OCI-LY1 (cell line): ENCODE measurements at regions not wholly inside any gene's neighbourhood (a gene's known extent, or its start where the extent isn't known, plus 50 kb on each side); places are given as distances from the start of the nearest gene placed in this dataset.

ENCODE experiments used
- H2AFZ ChIP-seq: fragments of 200-600 bp; sonication (generic), shearing (Covaris generic); 2 replicates; pipeline ENCODE4 v1.6.0; 2014; ENCODE audit warnings: antibody characterized with exemption, mild to moderate bottlenecking, low read length
- H3F3A ChIP-seq: fragments of 200-600 bp; sonication (generic), shearing (Covaris generic); 2 replicates; pipeline ENCODE4 v1.6.0; 2014; ENCODE audit warnings: mild to moderate bottlenecking, antibody characterized with exemption, low read length, moderate library complexity; ENCODE audit not compliant: insufficient read depth
- H3K27ac ChIP-seq: fragments of 200-600 bp; sonication (generic); 2 replicates; pipeline ENCODE4 v1.5.1; 2014; ENCODE audit warnings: low read length, mixed run types, mild to moderate bottlenecking, low read depth; ENCODE audit not compliant: poor library complexity, severe bottlenecking
- H3K27me3 ChIP-seq: fragments of 200-600 bp; sonication (generic); 2 replicates; pipeline ENCODE4 v1.6.0; 2014; ENCODE audit warnings: antibody characterized with exemption, mild to moderate bottlenecking, low read length, moderate library complexity; ENCODE audit not compliant: insufficient read depth
- H3K36me3 ChIP-seq: fragments of 200-600 bp; sonication (generic); 2 replicates; pipeline ENCODE4 v1.6.1; 2014; ENCODE audit warnings: mild to moderate bottlenecking, antibody characterized with exemption, low read length, moderate library complexity, mixed read lengths; ENCODE audit not compliant: insufficient read depth
- H3K4me1 ChIP-seq: fragments of 200-600 bp; sonication (generic); 2 replicates; pipeline ENCODE4 v1.5.1; 2014; ENCODE audit warnings: mild to moderate bottlenecking, low read length, moderate library complexity; ENCODE audit not compliant: insufficient read depth, severe bottlenecking
- H3K4me2 ChIP-seq: fragments of 200-600 bp; sonication (generic), shearing (Covaris generic); 2 replicates; pipeline ENCODE4 v1.6.1; 2014; ENCODE audit warnings: low read length
- H3K4me3 ChIP-seq: fragments of 200-600 bp; sonication (generic); 2 replicates; pipeline ENCODE4 v1.5.1; 2014; ENCODE audit warnings: low read length, low read depth, mild to moderate bottlenecking, mixed read lengths; ENCODE audit not compliant: poor library complexity, severe bottlenecking
- H3K79me2 ChIP-seq: fragments of 200-600 bp; shearing (Covaris generic); 2 replicates; pipeline ENCODE4 v1.6.1; 2016; ENCODE audit warnings: mixed run types, low read length, mixed read lengths; ENCODE audit not compliant: insufficient read depth
- H3K9ac ChIP-seq: fragments of 200-600 bp; sonication (generic), shearing (Covaris generic); 2 replicates; pipeline ENCODE4 v1.6.1; 2014; ENCODE audit warnings: mild to moderate bottlenecking, low read length, mixed read lengths
- H3K9me2 ChIP-seq: fragments of 200-600 bp; sonication (generic), shearing (Covaris generic); 2 replicates; pipeline ENCODE4 v1.6.1; 2014; ENCODE audit warnings: low read depth, mild to moderate bottlenecking, low read length, mixed read lengths
- H3K9me3 ChIP-seq: fragments of 200-600 bp; shearing (Covaris generic); 2 replicates; pipeline ENCODE4 v1.6.1; 2014; ENCODE audit warnings: low read length, mixed read lengths
- H4K20me1 ChIP-seq: fragments of 200-600 bp; sonication (generic), shearing (Covaris generic); 2 replicates; pipeline ENCODE4 v1.6.0; 2016; ENCODE audit warnings: mild to moderate bottlenecking, low read length; ENCODE audit not compliant: insufficient read depth
- EZH2 ChIP-seq: fragments of 200-600 bp; sonication (generic), shearing (Covaris generic); IDR thresholded peaks from 2 replicates; pipeline ENCODE4 v1.8.0; 2017; ENCODE audit warnings: borderline replicate concordance, mixed run types, mild to moderate bottlenecking, antibody characterized with exemption, low read length, moderate library complexity, mixed read lengths
- TF ChIP-seq, protein P1 (sequence below): fragments of 200-600 bp; sonication (generic), shearing (Covaris generic); IDR thresholded peaks from 2 replicates; pipeline ENCODE4 v1.5.1; 2017; ENCODE audit warnings: mild to moderate bottlenecking, antibody characterized with exemption, low read length, moderate library complexity, mixed read lengths

DNA sequence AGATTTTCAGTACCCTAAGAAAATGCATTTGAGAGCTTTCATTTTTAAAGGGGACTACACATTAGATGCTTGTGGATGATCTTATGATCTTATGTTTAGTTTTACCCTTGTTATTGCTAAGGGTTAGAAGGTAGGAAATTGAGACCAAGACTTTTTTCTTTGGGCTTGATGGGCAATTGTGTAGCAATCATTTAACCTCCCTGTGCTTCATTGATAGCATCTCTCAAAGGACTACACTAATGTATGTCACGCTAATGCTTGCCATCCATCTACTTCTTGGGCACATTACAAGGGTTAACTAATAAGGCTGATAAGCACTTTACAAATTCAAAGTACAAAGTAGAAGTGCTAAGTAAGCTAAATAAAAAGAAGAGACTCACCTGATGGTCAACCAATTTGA is 189.3 kb upstream of the LRP1B start:
- H3K9ac ChIP-seq: no peak overlapping the region
- H3K27me3 ChIP-seq: no peaks in the 10 kb centered on the region
- H3K9me3 ChIP-seq: no peaks in the 10 kb centered on the region
- H3K4me2 ChIP-seq: no peak overlapping the region
- H2AFZ ChIP-seq: no peak overlapping the region
- H3K79me2 ChIP-seq: no peaks in the 10 kb centered on the region
- TF ChIP-seq, protein P1, sequence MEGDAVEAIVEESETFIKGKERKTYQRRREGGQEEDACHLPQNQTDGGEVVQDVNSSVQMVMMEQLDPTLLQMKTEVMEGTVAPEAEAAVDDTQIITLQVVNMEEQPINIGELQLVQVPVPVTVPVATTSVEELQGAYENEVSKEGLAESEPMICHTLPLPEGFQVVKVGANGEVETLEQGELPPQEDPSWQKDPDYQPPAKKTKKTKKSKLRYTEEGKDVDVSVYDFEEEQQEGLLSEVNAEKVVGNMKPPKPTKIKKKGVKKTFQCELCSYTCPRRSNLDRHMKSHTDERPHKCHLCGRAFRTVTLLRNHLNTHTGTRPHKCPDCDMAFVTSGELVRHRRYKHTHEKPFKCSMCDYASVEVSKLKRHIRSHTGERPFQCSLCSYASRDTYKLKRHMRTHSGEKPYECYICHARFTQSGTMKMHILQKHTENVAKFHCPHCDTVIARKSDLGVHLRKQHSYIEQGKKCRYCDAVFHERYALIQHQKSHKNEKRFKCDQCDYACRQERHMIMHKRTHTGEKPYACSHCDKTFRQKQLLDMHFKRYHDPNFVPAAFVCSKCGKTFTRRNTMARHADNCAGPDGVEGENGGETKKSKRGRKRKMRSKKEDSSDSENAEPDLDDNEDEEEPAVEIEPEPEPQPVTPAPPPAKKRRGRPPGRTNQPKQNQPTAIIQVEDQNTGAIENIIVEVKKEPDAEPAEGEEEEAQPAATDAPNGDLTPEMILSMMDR: no peak
- TF ChIP-seq EZH2: no peak
- no peaks in the 10 kb centered on the region for H4K20me1 ChIP-seq
- no peak overlapping the region for H3K4me3 ChIP-seq
- no peaks in the 10 kb centered on the region for H3K4me1 ChIP-seq
- H3K36me3 ChIP-seq: no peaks in the 10 kb centered on the region
- no peaks in the 10 kb centered on the region for H3K9me2 ChIP-seq
- no peaks in the 10 kb centered on the region for H3F3A ChIP-seq
- no peak overlapping the region for H3K27ac ChIP-seq

DNA sequence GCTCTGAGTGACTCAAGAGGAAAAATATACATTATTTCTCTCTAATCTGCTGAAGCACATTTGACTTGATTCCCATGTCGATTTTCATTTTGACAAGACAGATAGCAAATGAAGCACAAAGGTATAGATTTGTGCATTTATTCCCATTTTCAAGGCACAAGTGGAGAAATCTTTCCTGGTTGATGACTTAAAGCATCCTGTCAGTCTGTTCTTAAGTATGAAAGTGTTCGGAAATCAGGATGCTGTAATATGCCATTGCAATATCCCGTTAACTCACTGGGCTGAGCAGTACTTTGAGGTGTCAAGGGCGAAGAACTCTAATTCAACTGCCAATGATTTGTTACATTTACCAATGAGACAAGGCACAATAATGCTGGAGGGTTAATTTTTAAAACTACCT is 185.2 kb upstream of the LRP1B start:
- H3K79me2 ChIP-seq: no peaks in the 10 kb centered on the region
- H3K4me1 ChIP-seq: no peaks in the 10 kb centered on the region
- TF ChIP-seq EZH2: no peak
- TF ChIP-seq, protein P1: no peak
- H3K9ac ChIP-seq: no peak overlapping the region
- no peak overlapping the region for H3K4me2 ChIP-seq
- H3F3A ChIP-seq: no peaks in the 10 kb centered on the region
- no peaks in the 10 kb centered on the region for H3K36me3 ChIP-seq
- no peak overlapping the region for H3K4me3 ChIP-seq
- no peak overlapping the region for H3K27ac ChIP-seq
- no peaks in the 10 kb centered on the region for H3K9me3 ChIP-seq
- H2AFZ ChIP-seq: no peak overlapping the region
- no peaks in the 10 kb centered on the region for H4K20me1 ChIP-seq
- no peaks in the 10 kb centered on the region for H3K27me3 ChIP-seq
- no peaks in the 10 kb centered on the region for H3K9me2 ChIP-seq

DNA sequence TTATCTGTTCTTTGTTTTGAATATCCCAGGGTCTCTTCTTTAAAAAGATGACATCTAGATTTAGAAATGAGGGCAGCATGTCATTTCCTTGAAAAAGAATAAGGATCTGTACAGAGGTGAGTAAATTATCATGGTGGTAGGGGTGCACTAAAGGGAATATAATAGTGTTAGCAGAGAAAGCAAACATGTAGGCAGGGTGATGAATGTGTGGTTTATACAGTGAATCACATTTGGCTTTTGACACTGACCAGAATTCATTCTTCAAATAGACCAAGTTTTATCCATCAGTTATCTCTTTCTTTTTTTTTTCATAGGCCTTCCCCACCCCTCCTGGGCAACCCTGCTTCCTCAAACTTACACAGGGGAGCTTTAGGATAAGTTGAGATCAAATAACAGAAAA is 184.5 kb upstream of the LRP1B start:
- H3K79me2 ChIP-seq: no peaks in the 10 kb centered on the region
- H2AFZ ChIP-seq: no peak overlapping the region
- H3K27ac ChIP-seq: no peak overlapping the region
- no peak overlapping the region for H3K4me2 ChIP-seq
- H3K36me3 ChIP-seq: no peaks in the 10 kb centered on the region
- no peak overlapping the region for H3K4me3 ChIP-seq
- H3K4me1 ChIP-seq: no peaks in the 10 kb centered on the region
- no peaks in the 10 kb centered on the region for H3K27me3 ChIP-seq
- H3K9me3 ChIP-seq: no peaks in the 10 kb centered on the region
- H4K20me1 ChIP-seq: no peaks in the 10 kb centered on the region
- H3K9me2 ChIP-seq: no peaks in the 10 kb centered on the region
- H3F3A ChIP-seq: no peaks in the 10 kb centered on the region
- TF ChIP-seq, protein P1: no peak
- TF ChIP-seq EZH2: no peak
- no peak overlapping the region for H3K9ac ChIP-seq
